SK-N-SH (cell line): ENCODE measurements at regions not wholly inside any gene's neighbourhood (a gene's known extent, or its start where the extent isn't known, plus 50 kb on each side); places are given as distances from the start of the nearest gene placed in this dataset.

Source experiments
- CTCF ChIA-PET: fragments of 300-600, 350-600 bp; formaldehyde crosslinking; extraction: SDS; loops from one replicate; lab custom pipeline; 2021; lab: Yijun Ruan, JAX
- POLR2A ChIA-PET: fragments of 350-600 bp; sonication (Branson Sonifier 250); formaldehyde crosslinking; extraction: SDS; loops from one replicate; lab custom pipeline; 2020; ENCODE audit warnings: antibody characterized with exemption, inconsistent platforms; lab: Yijun Ruan, JAX
- DNase-seq: peaks from one replicate; pipeline ENCODE4 v3.0.0; 2012
- H2AFZ ChIP-seq: fragments of 200-600 bp; sonication (generic); 2 replicates; pipeline ENCODE4 v1.8.1; 2016; ENCODE audit warnings: antibody characterized with exemption, mild to moderate bottlenecking, low read depth
- H3F3A ChIP-seq: fragments of 200-600 bp; sonication (generic); replicated peaks from 2 replicates; pipeline ENCODE3; 2016; ENCODE audit warnings: antibody characterized with exemption, mild to moderate bottlenecking; ENCODE audit not compliant: insufficient read depth
- H3K27ac ChIP-seq, 2 experiments: fragments of 200-500 bp in 1 of 2; fragments of 200-600 bp in 1 of 2; sonication (Bioruptor generic) in 1 of 2; sonication (generic), shearing (Covaris generic) in 1 of 2; 2 replicates each; pipeline versions ENCODE4 v1.5.1 to v1.6.1; 2014 to 2016; ENCODE audit warnings: low read depth in 2 of 2, inconsistent platforms in 1 of 2, low read length in 1 of 2, mild to moderate bottlenecking in 1 of 2, mixed read lengths in 1 of 2
- H3K27me3 ChIP-seq: fragments of 200-600 bp; sonication (generic), shearing (Covaris generic); 2 replicates; pipeline ENCODE4 v1.6.1; 2016; ENCODE audit warnings: mixed run types; ENCODE audit not compliant: insufficient read depth
- H3K36me3 ChIP-seq, 2 experiments: fragments of 200-500 bp in 1 of 2; fragments of 200-600 bp in 1 of 2; sonication (Bioruptor generic) in 1 of 2; sonication (generic) in 1 of 2; replicated peaks in 1 of 2; 2 replicates each; pipeline versions ENCODE3 to v1.5.1; 2014 to 2016; ENCODE audit warnings: low read length in 1 of 2, mild to moderate bottlenecking in 1 of 2; ENCODE audit not compliant: insufficient read depth in 2 of 2, control insufficient read depth in 1 of 2
- H3K4me1 ChIP-seq, 2 experiments: fragments of 200-500 bp in 1 of 2; fragments of 200-600 bp in 1 of 2; sonication (Bioruptor generic) in 1 of 2; sonication (generic), shearing (Covaris generic) in 1 of 2; 2 replicates each; pipeline versions ENCODE4 v1.5.1 to v1.6.1; 2014 to 2016; ENCODE audit warnings: low read depth in 1 of 2, low read length in 1 of 2, mixed run types in 1 of 2; ENCODE audit not compliant: insufficient read depth in 2 of 2, control insufficient read depth in 1 of 2
- H3K4me2 ChIP-seq: fragments of 200-600 bp; sonication (generic), shearing (Covaris generic); 2 replicates; pipeline ENCODE4 v1.6.1; 2017; ENCODE audit warnings: mixed run types
- H3K4me3 ChIP-seq, 2 experiments: fragments of 200-500 bp in 1 of 2; fragments of 200-600 bp in 1 of 2; sonication (Bioruptor generic) in 1 of 2; sonication (generic), shearing (Covaris generic) in 1 of 2; 2 replicates each; pipeline versions ENCODE4 v1.5.1 to v1.8.1; 2014 to 2016; ENCODE audit warnings: low read depth in 2 of 2, inconsistent platforms in 1 of 2, low read length in 1 of 2, mild to moderate bottlenecking in 1 of 2, mixed read lengths in 1 of 2, moderate library complexity in 1 of 2
- H3K79me2 ChIP-seq: fragments of 200-600 bp; sonication (generic); 2 replicates; pipeline ENCODE4 v1.8.1; 2017; ENCODE audit warnings: mild to moderate bottlenecking; ENCODE audit not compliant: insufficient read depth
- H3K9ac ChIP-seq: fragments of 200-600 bp; sonication (generic); 2 replicates; pipeline ENCODE4 v1.6.1; 2017; ENCODE audit warnings: mixed run types
- H3K9me2 ChIP-seq: fragments of 200-600 bp; sonication (generic); 2 replicates; pipeline ENCODE4 v1.6.1; 2017; ENCODE audit warnings: mixed run types
- H3K9me3 ChIP-seq: fragments of 200-600 bp; sonication (generic); 2 replicates; pipeline ENCODE4 v1.6.1; 2017; ENCODE audit warnings: mixed run types, mild to moderate bottlenecking, moderate library complexity
- H4K20me1 ChIP-seq: fragments of 200-600 bp; sonication (generic); 2 replicates; pipeline ENCODE4 v1.6.1; 2017; ENCODE audit warnings: mild to moderate bottlenecking, mixed run types; ENCODE audit not compliant: insufficient read depth
- CHD2 ChIP-seq: fragments of 150-350 bp; IDR thresholded peaks from 2 replicates; pipeline ENCODE4 v1.6.1; 2018; ENCODE audit warnings: low read length; ENCODE audit not compliant: partially characterized antibody
- ELF1 ChIP-seq: IDR thresholded peaks from 2 replicates; pipeline ENCODE4 v1.4.0; 2012
- FOXJ3 ChIP-seq: sonication (generic); formaldehyde crosslinking; IDR thresholded peaks from 2 replicates; pipeline ENCODE4 v1.5.1; 2020; ENCODE audit warnings: mild to moderate bottlenecking, missing genetic modification reagents
- FOXM1 ChIP-seq: IDR thresholded peaks from 2 replicates; pipeline ENCODE4 v1.4.0; 2012; ENCODE audit warnings: low read depth, mild to moderate bottlenecking
- IRF3 ChIP-seq: fragments of 150-350 bp; IDR thresholded peaks from 2 replicates; pipeline ENCODE4 v1.6.1; 2016; ENCODE audit warnings: mild to moderate bottlenecking, low read depth, low read length
- MEF2A ChIP-seq: IDR thresholded peaks from 2 replicates; pipeline ENCODE4 v1.4.0; 2012; ENCODE audit warnings: low read depth, borderline replicate concordance
- NFIC ChIP-seq: IDR thresholded peaks from 2 replicates; pipeline ENCODE4 v1.4.0; 2012; ENCODE audit warnings: borderline replicate concordance
- NRF1 ChIP-seq: IDR thresholded peaks from 2 replicates; pipeline ENCODE4 v1.6.1; 2012; ENCODE audit warnings: low read depth, mild to moderate bottlenecking, low read length
- TAF1 ChIP-seq: IDR thresholded peaks from 2 replicates; pipeline ENCODE4 v1.6.1; 2012; ENCODE audit warnings: low read depth, mild to moderate bottlenecking, low read length, moderate library complexity, borderline replicate concordance
- TCF12 ChIP-seq: IDR thresholded peaks from 2 replicates; pipeline ENCODE4 v1.4.0; 2012
- USF1 ChIP-seq: IDR thresholded peaks from 2 replicates; pipeline ENCODE4 v1.4.0; 2012; ENCODE audit warnings: low read depth, borderline replicate concordance
- WGBS: methylation state at CpG from one replicate; pipeline ENCODE4 v1.1.6; 2017; ENCODE audit warnings: low lambda C conversion rate; 5-methylcytosine and 5-hydroxymethylcytosine counted together
- TF ChIP-seq, protein P1 (sequence below): IDR thresholded peaks from 2 replicates; pipeline ENCODE4 v1.4.0; 2012; ENCODE audit warnings: low read depth
- TF ChIP-seq, protein P2 (sequence below): IDR thresholded peaks from 2 replicates; pipeline ENCODE4 v1.6.1; 2012; ENCODE audit warnings: mild to moderate bottlenecking, low read depth, low read length, moderate library complexity
- TF ChIP-seq, protein P3 (sequence below): IDR thresholded peaks from 2 replicates; pipeline ENCODE4; 2012
- TF ChIP-seq, protein P4 (sequence below): IDR thresholded peaks from 2 replicates; pipeline ENCODE4 v1.4.0; 2012; ENCODE audit warnings: low read depth, borderline replicate concordance
- TF ChIP-seq, protein P5 (sequence below): fragments of 150-350 bp; IDR thresholded peaks from 2 replicates; pipeline ENCODE4 v1.6.1; 2017; ENCODE audit warnings: antibody characterized with exemption, low read length, low read depth, borderline replicate concordance

DNA sequence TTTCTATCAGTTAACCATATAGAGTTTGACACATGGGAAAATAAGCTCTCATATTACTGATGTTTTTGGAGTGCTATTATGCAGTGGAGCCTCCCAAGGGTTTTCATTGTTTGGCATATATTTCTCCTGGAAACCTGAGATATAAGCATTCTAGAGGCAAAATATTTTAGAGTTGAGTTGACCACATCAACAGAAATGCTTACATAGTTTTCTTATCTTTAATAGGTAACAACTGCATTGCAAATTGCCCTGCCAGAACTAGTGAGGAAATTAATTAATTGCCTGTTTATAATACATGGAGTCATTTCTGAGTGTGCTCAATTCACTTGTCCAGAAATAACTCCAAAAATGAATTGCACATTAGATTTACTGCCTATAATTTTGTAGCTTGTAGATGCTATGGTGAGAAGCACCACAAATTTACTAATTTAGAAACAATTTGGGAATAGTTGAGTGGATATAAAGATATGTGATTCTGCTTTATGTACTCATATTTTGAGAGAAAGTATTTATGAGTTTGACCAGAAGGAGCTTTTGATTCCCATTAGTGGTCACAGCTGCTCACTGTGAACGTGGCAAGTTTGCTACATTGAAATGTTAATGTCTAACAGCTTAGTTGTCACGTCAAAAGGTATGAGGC, 288.7 kb downstream of the CD109 start:
- Histone ChIP-seq H3K9me3 (no peaks in the 10 kb centered on the region), H3K79me2 (no peaks in the 10 kb centered on the region), H3K36me3 (no peaks in the 10 kb centered on the region), H3K4me3 (no peak overlapping the region), H3K9me2 (no peaks in the 10 kb centered on the region), H2AFZ (no peak overlapping the region), H3F3A (no peaks in the 10 kb centered on the region), H3K27me3 (no peaks in the 10 kb centered on the region; the same call in 1 of the 2 replicates), H3K4me2 (no peak overlapping the region), H4K20me1 (no peaks in the 10 kb centered on the region), H3K4me1 (no peaks in the 10 kb centered on the region), H3K9ac (no peak overlapping the region), H3K27ac (no peak overlapping the region)
- no peak for DNase-seq
- 0% methylated on average over 2 of the region's 2 CpGs for WGBS
- POLR2A ChIA-PET, result no interaction called here
- CTCF ChIA-PET, result interaction anchor here (0.7 to 2.3 kb wide), 2 partner anchors 246 to 1224 kb away, joined by 3 to 5 read pairs; no protein-coding TSS in a partner anchor
- TF ChIP-seq IRF3, result no peak
- TF ChIP-seq, protein P1, sequence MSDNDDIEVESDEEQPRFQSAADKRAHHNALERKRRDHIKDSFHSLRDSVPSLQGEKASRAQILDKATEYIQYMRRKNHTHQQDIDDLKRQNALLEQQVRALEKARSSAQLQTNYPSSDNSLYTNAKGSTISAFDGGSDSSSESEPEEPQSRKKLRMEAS, result no peak
- no peak for TF ChIP-seq FOXJ3 (CRISPR knock-in tag)
- TF ChIP-seq CHD2, result no peak
- no peak for TF ChIP-seq TAF1
- TF ChIP-seq, protein P2, sequence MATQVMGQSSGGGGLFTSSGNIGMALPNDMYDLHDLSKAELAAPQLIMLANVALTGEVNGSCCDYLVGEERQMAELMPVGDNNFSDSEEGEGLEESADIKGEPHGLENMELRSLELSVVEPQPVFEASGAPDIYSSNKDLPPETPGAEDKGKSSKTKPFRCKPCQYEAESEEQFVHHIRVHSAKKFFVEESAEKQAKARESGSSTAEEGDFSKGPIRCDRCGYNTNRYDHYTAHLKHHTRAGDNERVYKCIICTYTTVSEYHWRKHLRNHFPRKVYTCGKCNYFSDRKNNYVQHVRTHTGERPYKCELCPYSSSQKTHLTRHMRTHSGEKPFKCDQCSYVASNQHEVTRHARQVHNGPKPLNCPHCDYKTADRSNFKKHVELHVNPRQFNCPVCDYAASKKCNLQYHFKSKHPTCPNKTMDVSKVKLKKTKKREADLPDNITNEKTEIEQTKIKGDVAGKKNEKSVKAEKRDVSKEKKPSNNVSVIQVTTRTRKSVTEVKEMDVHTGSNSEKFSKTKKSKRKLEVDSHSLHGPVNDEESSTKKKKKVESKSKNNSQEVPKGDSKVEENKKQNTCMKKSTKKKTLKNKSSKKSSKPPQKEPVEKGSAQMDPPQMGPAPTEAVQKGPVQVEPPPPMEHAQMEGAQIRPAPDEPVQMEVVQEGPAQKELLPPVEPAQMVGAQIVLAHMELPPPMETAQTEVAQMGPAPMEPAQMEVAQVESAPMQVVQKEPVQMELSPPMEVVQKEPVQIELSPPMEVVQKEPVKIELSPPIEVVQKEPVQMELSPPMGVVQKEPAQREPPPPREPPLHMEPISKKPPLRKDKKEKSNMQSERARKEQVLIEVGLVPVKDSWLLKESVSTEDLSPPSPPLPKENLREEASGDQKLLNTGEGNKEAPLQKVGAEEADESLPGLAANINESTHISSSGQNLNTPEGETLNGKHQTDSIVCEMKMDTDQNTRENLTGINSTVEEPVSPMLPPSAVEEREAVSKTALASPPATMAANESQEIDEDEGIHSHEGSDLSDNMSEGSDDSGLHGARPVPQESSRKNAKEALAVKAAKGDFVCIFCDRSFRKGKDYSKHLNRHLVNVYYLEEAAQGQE, result no peak
- TF ChIP-seq, all 33 proteins: peak for 0

GRCh38 chr6:73983367-73983766, 287.4 kb downstream of the CD109 start:
- H2AFZ ChIP-seq, result no peak overlapping the region
- H3K9me2 ChIP-seq, result no peaks in the 10 kb centered on the region
- H3K4me3 ChIP-seq, result no peak overlapping the region
- 2% methylated on average over 2 of the region's 2 CpGs for WGBS
- H4K20me1 ChIP-seq, result no peaks in the 10 kb centered on the region
- no peaks in the 10 kb centered on the region for H3K4me1 ChIP-seq
- H3K36me3 ChIP-seq, result no peaks in the 10 kb centered on the region
- no peak overlapping the region for H3K4me2 ChIP-seq
- H3K27ac ChIP-seq, result no peak overlapping the region
- H3K27me3 ChIP-seq, result no peaks in the 10 kb centered on the region; the same call in 1 of the 2 replicates
- no peak for DNase-seq
- ChIA-PET CTCF (interaction anchor here (1.0 kb wide), 1 partner anchor 14 kb away, joined by 4 read pairs; no protein-coding TSS in a partner anchor), POLR2A (no interaction called here)
- no peaks in the 10 kb centered on the region for H3F3A ChIP-seq
- H3K9me3 ChIP-seq, result no peaks in the 10 kb centered on the region
- no peaks in the 10 kb centered on the region for H3K79me2 ChIP-seq
- no peak overlapping the region for H3K9ac ChIP-seq
- TF ChIP-seq, protein P3, sequence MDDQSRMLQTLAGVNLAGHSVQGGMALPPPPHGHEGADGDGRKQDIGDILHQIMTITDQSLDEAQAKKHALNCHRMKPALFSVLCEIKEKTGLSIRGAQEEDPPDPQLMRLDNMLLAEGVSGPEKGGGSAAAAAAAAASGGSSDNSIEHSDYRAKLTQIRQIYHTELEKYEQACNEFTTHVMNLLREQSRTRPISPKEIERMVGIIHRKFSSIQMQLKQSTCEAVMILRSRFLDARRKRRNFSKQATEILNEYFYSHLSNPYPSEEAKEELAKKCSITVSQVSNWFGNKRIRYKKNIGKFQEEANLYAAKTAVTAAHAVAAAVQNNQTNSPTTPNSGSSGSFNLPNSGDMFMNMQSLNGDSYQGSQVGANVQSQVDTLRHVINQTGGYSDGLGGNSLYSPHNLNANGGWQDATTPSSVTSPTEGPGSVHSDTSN, result no peak
- TF ChIP-seq NRF1 (no peak), MEF2A (no peak), TCF12 (no peak), ELF1 (no peak), USF1 (no peak), FOXM1 (no peak), NFIC (no peak)
- TF ChIP-seq, protein P1, result no peak
- TF ChIP-seq, protein P4, sequence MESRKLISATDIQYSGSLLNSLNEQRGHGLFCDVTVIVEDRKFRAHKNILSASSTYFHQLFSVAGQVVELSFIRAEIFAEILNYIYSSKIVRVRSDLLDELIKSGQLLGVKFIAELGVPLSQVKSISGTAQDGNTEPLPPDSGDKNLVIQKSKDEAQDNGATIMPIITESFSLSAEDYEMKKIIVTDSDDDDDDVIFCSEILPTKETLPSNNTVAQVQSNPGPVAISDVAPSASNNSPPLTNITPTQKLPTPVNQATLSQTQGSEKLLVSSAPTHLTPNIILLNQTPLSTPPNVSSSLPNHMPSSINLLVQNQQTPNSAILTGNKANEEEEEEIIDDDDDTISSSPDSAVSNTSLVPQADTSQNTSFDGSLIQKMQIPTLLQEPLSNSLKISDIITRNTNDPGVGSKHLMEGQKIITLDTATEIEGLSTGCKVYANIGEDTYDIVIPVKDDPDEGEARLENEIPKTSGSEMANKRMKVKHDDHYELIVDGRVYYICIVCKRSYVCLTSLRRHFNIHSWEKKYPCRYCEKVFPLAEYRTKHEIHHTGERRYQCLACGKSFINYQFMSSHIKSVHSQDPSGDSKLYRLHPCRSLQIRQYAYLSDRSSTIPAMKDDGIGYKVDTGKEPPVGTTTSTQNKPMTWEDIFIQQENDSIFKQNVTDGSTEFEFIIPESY, result no peak
- TF ChIP-seq, protein P5, sequence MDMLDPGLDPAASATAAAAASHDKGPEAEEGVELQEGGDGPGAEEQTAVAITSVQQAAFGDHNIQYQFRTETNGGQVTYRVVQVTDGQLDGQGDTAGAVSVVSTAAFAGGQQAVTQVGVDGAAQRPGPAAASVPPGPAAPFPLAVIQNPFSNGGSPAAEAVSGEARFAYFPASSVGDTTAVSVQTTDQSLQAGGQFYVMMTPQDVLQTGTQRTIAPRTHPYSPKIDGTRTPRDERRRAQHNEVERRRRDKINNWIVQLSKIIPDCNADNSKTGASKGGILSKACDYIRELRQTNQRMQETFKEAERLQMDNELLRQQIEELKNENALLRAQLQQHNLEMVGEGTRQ, result no peak
- TF ChIP-seq, all 33 proteins: peak for 0
